Neural cell (in vitro differentiated cells): ENCODE measurements at regions not wholly inside any gene's neighbourhood (a gene's known extent, or its start where the extent isn't known, plus 50 kb on each side); places are given as distances from the start of the nearest gene placed in this dataset.
A peak's percentile ranks its signal among the peaks of the same experiment; 100 is the strongest.

Experiments
- H2AFZ ChIP-seq: fragments of 200-600, 300-800 bp; sonication (generic), shearing (Covaris generic); 2 replicates; pipeline ENCODE4 v1.6.0; 2014; ENCODE audit warnings: low read depth, mild to moderate bottlenecking, antibody characterized with exemption, low read length, moderate library complexity
- H3F3A ChIP-seq: fragments of 200-600 bp; shearing (Covaris generic); 2 replicates; pipeline ENCODE4 v1.6.1; 2016; ENCODE audit warnings: mild to moderate bottlenecking, moderate library complexity, mixed read lengths, antibody characterized with exemption, low read length; ENCODE audit not compliant: insufficient read depth, poor library complexity, severe bottlenecking
- H3K27ac ChIP-seq: fragments of 200-600, 300-800 bp; sonication (generic), shearing (Covaris generic); 2 replicates; pipeline ENCODE4 v1.5.1; 2014; ENCODE audit warnings: mild to moderate bottlenecking, low read length, moderate library complexity
- H3K27me3 ChIP-seq: fragments of 300-800, 200-600 bp; sonication (generic), shearing (Covaris generic); 2 replicates; pipeline ENCODE4 v1.6.0; 2014; ENCODE audit warnings: mild to moderate bottlenecking, low read depth, low read length, moderate library complexity; ENCODE audit not compliant: insufficient read depth
- H3K36me3 ChIP-seq: fragments of 300-800, 200-600 bp; sonication (generic), shearing (Covaris generic); 2 replicates; pipeline ENCODE4 v1.5.1; 2014; ENCODE audit warnings: mild to moderate bottlenecking, antibody characterized with exemption, low read length, moderate library complexity; ENCODE audit not compliant: insufficient read depth
- H3K4me2 ChIP-seq: fragments of 300-800, 200-600 bp; sonication (generic), shearing (Covaris generic); 2 replicates; pipeline ENCODE4 v1.6.0; 2014; ENCODE audit warnings: mild to moderate bottlenecking, low read length
- H3K4me3 ChIP-seq: fragments of 300-800, 200-600 bp; sonication (generic), shearing (Covaris generic); 2 replicates; pipeline ENCODE4 v1.5.1; 2014; ENCODE audit warnings: mild to moderate bottlenecking, low read length, moderate library complexity
- H3K79me2 ChIP-seq: fragments of 200-600 bp; shearing (Covaris generic); replicated peaks from 2 replicates; pipeline ENCODE4 v1.6.0; 2014; ENCODE audit warnings: mild to moderate bottlenecking, low read length, moderate library complexity; ENCODE audit not compliant: insufficient read depth
- H3K9ac ChIP-seq: fragments of 300-800, 200-600 bp; sonication (generic), shearing (Covaris generic); 2 replicates; pipeline ENCODE4 v1.6.1; 2016; ENCODE audit warnings: mild to moderate bottlenecking, low read length, mixed read lengths
- H3K9me2 ChIP-seq: fragments of 200-600 bp; shearing (Covaris generic); 2 replicates; pipeline ENCODE4 v1.6.1; 2016; ENCODE audit warnings: mild to moderate bottlenecking, low read length, mixed read lengths; ENCODE audit not compliant: insufficient read depth
- H3K9me3 ChIP-seq: fragments of 200-600, 300-800 bp; sonication (generic), shearing (Covaris generic); 2 replicates; pipeline ENCODE4 v1.6.1; 2016; ENCODE audit warnings: mild to moderate bottlenecking, mixed run types, low read length, moderate library complexity, mixed read lengths
- H4K20me1 ChIP-seq: fragments of 200-600 bp; shearing (Covaris generic); 2 replicates; pipeline ENCODE4 v1.6.1; 2016; ENCODE audit warnings: mild to moderate bottlenecking, mixed run types; ENCODE audit not compliant: insufficient read depth
- EP300 ChIP-seq: fragments of 450-650 bp; conservative IDR thresholded peaks from 2 replicates; pipeline ENCODE4 v1.6.1; 2014; ENCODE audit warnings: antibody characterized with exemption, mild to moderate bottlenecking, moderate library complexity; ENCODE audit not compliant: poor library complexity, severe bottlenecking
- EZH2 ChIP-seq: fragments of 200-600, 300-800 bp; shearing (Covaris generic), sonication (generic); IDR thresholded peaks from 2 replicates; pipeline ENCODE4 v1.6.1; 2014; ENCODE audit warnings: antibody characterized with exemption, low read length, borderline replicate concordance, mild to moderate bottlenecking; ENCODE audit not compliant: insufficient read depth, poor library complexity, severe bottlenecking
- MXI1 ChIP-seq: fragments of 450-650 bp; conservative IDR thresholded peaks from 2 replicates; pipeline ENCODE4 v1.6.1; 2014; ENCODE audit warnings: antibody characterized with exemption, mild to moderate bottlenecking; ENCODE audit not compliant: poor library complexity, severe bottlenecking
- POLR2AphosphoS5 ChIP-seq: IDR thresholded peaks from 2 replicates; pipeline ENCODE4 v1.6.1; 2012
- RAD21 ChIP-seq: fragments of 450-650 bp; conservative IDR thresholded peaks from 2 replicates; pipeline ENCODE4 v1.6.1; 2014; ENCODE audit warnings: antibody characterized with exemption, mild to moderate bottlenecking, moderate library complexity
- SMC3 ChIP-seq: fragments of 450-650 bp; conservative IDR thresholded peaks from 2 replicates; pipeline ENCODE4 v1.6.1; 2014; ENCODE audit warnings: antibody characterized with exemption, mild to moderate bottlenecking, moderate library complexity; ENCODE audit not compliant: poor library complexity
- TAF1 ChIP-seq: IDR thresholded peaks from 2 replicates; pipeline ENCODE4 v1.6.1; 2012; ENCODE audit warnings: low read depth
- TF ChIP-seq, protein P1 (sequence below): IDR thresholded peaks from 2 replicates; pipeline ENCODE4 v1.6.1; 2012; ENCODE audit warnings: borderline replicate concordance
- TF ChIP-seq, protein P2 (sequence below): fragments of 450-650 bp; IDR thresholded peaks from 2 replicates; pipeline ENCODE4 v1.5.1; 2014; ENCODE audit warnings: antibody characterized with exemption, mild to moderate bottlenecking, moderate library complexity; ENCODE audit not compliant: poor library complexity, severe bottlenecking

DNA sequence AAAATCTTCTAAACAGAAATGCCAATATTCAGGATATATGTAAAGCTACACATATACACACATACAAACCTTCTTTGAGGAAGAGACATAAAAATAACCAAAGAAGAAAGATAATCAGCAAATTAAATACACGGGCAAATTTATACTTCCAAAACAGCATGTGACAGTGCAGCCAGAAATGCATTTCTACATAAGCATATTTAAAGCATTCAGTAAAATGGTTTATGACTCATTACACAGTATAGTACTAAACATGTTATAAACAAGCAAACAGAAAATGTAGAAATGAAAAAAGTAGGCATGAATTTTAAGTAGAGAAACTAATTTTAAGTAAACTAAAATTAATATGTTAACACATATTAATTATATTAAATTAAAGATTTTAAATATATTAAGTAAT, 1717.2 kb downstream of the OTOL1 start:
- no peaks in the 10 kb centered on the region for H3K9me2 ChIP-seq
- TF ChIP-seq, protein P1, sequence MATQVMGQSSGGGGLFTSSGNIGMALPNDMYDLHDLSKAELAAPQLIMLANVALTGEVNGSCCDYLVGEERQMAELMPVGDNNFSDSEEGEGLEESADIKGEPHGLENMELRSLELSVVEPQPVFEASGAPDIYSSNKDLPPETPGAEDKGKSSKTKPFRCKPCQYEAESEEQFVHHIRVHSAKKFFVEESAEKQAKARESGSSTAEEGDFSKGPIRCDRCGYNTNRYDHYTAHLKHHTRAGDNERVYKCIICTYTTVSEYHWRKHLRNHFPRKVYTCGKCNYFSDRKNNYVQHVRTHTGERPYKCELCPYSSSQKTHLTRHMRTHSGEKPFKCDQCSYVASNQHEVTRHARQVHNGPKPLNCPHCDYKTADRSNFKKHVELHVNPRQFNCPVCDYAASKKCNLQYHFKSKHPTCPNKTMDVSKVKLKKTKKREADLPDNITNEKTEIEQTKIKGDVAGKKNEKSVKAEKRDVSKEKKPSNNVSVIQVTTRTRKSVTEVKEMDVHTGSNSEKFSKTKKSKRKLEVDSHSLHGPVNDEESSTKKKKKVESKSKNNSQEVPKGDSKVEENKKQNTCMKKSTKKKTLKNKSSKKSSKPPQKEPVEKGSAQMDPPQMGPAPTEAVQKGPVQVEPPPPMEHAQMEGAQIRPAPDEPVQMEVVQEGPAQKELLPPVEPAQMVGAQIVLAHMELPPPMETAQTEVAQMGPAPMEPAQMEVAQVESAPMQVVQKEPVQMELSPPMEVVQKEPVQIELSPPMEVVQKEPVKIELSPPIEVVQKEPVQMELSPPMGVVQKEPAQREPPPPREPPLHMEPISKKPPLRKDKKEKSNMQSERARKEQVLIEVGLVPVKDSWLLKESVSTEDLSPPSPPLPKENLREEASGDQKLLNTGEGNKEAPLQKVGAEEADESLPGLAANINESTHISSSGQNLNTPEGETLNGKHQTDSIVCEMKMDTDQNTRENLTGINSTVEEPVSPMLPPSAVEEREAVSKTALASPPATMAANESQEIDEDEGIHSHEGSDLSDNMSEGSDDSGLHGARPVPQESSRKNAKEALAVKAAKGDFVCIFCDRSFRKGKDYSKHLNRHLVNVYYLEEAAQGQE = no peak
- TF ChIP-seq EZH2 (no peak), MXI1 (no peak)
- TF ChIP-seq, protein P2, sequence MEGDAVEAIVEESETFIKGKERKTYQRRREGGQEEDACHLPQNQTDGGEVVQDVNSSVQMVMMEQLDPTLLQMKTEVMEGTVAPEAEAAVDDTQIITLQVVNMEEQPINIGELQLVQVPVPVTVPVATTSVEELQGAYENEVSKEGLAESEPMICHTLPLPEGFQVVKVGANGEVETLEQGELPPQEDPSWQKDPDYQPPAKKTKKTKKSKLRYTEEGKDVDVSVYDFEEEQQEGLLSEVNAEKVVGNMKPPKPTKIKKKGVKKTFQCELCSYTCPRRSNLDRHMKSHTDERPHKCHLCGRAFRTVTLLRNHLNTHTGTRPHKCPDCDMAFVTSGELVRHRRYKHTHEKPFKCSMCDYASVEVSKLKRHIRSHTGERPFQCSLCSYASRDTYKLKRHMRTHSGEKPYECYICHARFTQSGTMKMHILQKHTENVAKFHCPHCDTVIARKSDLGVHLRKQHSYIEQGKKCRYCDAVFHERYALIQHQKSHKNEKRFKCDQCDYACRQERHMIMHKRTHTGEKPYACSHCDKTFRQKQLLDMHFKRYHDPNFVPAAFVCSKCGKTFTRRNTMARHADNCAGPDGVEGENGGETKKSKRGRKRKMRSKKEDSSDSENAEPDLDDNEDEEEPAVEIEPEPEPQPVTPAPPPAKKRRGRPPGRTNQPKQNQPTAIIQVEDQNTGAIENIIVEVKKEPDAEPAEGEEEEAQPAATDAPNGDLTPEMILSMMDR = no peak
- no peak overlapping the region for H3K4me3 ChIP-seq

DNA sequence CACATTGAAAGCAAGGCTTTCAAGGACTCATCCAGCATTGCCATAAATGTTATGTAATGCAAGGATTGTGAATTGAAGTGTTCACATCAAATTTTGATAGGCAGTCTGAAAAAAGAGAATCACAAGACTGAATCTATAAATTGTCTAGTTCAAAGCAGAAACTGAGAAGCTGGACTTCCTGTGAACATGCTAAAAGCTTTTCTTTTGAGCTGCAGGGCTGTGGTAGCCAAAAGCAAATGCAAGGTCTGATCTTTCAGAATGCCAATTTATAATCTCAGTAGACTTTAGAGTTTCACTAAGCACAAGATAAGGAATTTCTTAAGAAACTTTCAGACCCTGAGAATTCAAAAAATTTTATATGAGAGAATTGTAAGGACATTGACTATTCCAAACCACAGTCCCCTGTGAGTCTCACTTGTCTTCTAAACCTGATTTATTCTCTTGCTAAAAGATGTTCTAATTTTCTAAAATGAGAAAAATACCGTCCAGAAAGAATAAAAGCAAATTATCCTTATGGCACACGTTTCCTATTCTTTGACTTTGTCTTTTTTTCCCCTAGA, 1700.3 kb downstream of the OTOL1 start:
- Histone ChIP-seq H3K4me3 (no peak overlapping the region), H4K20me1 (no peaks in the 10 kb centered on the region), H3K79me2 (no peaks in the 10 kb centered on the region), H3K27me3 (no peaks in the 10 kb centered on the region), H3K9ac (no peak overlapping the region), H3K9me3 (no peaks in the 10 kb centered on the region), H3F3A (no peaks in the 10 kb centered on the region), H3K4me2 (no peak overlapping the region), H3K9me2 (no peaks in the 10 kb centered on the region), H2AFZ (no peak overlapping the region), H3K36me3 (no peaks in the 10 kb centered on the region), H3K27ac (no peak overlapping the region)
- TF ChIP-seq POLR2AphosphoS5 (peak; percentile 33), RAD21 (no peak), EP300 (peak; percentile 68), SMC3 (no peak), MXI1 (no peak), TAF1 (no peak)

More for the DNA sequence above, 1717.2 kb downstream of the OTOL1 start:
- no peaks in the 10 kb centered on the region for H3K36me3 ChIP-seq
- no peaks in the 10 kb centered on the region for H3K27me3 ChIP-seq
- H3K4me2 ChIP-seq = no peak overlapping the region
- H3F3A ChIP-seq = no peaks in the 10 kb centered on the region
- no peak overlapping the region for H2AFZ ChIP-seq
- no peak overlapping the region for H3K27ac ChIP-seq
- no peak overlapping the region for H3K9ac ChIP-seq
- no peaks in the 10 kb centered on the region for H4K20me1 ChIP-seq
- H3K9me3 ChIP-seq = no peaks in the 10 kb centered on the region
- no peaks in the 10 kb centered on the region for H3K79me2 ChIP-seq

DNA sequence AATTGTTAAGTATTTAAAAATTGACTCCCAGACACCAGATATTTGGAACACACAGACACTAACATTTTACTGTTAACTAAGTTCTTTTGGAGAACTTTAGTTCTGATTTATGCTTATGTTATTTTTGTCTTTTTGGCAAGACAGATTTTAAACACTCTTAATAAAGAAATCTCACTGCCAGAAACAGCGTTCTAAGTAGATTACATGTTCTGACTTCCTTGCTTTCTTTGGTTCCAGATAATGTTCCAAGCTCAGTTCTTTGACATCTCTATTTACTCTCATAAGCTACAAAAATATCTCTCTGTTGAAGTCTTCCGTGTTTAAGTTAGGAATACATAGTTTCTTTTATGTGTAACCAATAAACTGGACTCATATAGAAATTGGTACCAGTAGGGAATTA, 1699.6 kb downstream of the OTOL1 start:
- Histone ChIP-seq H3K27ac (no peak overlapping the region), H3K9me3 (no peaks in the 10 kb centered on the region), H3K79me2 (no peaks in the 10 kb centered on the region), H3F3A (no peaks in the 10 kb centered on the region), H3K27me3 (no peaks in the 10 kb centered on the region), H3K9me2 (no peaks in the 10 kb centered on the region), H3K4me3 (no peak overlapping the region), H3K4me2 (no peak overlapping the region), H3K9ac (no peak overlapping the region), H3K36me3 (no peaks in the 10 kb centered on the region), H4K20me1 (no peaks in the 10 kb centered on the region), H2AFZ (no peak overlapping the region)
- TF ChIP-seq RAD21 (no peak), EP300 (no peak), POLR2AphosphoS5 (no peak), SMC3 (no peak), MXI1 (no peak), EZH2 (no peak), TAF1 (no peak)
- TF ChIP-seq, protein P2 = no peak
- TF ChIP-seq, protein P1 = no peak
